Neural crest cell (in vitro differentiated cells): ENCODE measurements at regions not wholly inside any gene's neighbourhood (a gene's known extent, or its start where the extent isn't known, plus 50 kb on each side); places are given as distances from the start of the nearest gene placed in this dataset.

Source experiments
- DNase-seq: peaks from one replicate; pipeline ENCODE4 v3.0.0; 2021; ENCODE audit warnings: low read depth, mixed read lengths, low spot score
- H3K27ac Mint-ChIP-seq: one replicate; pipeline ENCODE4 v1.8.0; 2021; ENCODE audit warnings: mild to moderate bottlenecking, mixed read lengths; ENCODE audit not compliant: unreplicated experiment
- H3K27me3 Mint-ChIP-seq: 2 replicates; pipeline ENCODE4 v1.8.0; 2021; ENCODE audit warnings: low read depth, mild to moderate bottlenecking, mixed read lengths
- H3K36me3 Mint-ChIP-seq: 2 replicates; pipeline ENCODE4 v1.8.0; 2021; ENCODE audit warnings: low read depth, mild to moderate bottlenecking, mixed read lengths
- H3K4me1 Mint-ChIP-seq: 2 replicates; pipeline ENCODE4 v1.8.0; 2021; ENCODE audit warnings: mixed read lengths
- H3K4me3 Mint-ChIP-seq: one replicate; pipeline ENCODE4 v1.8.0; 2021; ENCODE audit warnings: mild to moderate bottlenecking, mixed read lengths
- H3K9me3 Mint-ChIP-seq: 2 replicates; pipeline ENCODE4 v1.8.0; 2021; ENCODE audit warnings: mixed read lengths
- TF ChIP-seq, protein P1 (sequence below): fragments of 200-600 bp; sonication (generic); conservative IDR thresholded peaks from 2 replicates; pipeline ENCODE4 v1.5.0; 2021; ENCODE audit warnings: antibody characterized with exemption, mild to moderate bottlenecking

- TF ChIP-seq, protein P1, sequence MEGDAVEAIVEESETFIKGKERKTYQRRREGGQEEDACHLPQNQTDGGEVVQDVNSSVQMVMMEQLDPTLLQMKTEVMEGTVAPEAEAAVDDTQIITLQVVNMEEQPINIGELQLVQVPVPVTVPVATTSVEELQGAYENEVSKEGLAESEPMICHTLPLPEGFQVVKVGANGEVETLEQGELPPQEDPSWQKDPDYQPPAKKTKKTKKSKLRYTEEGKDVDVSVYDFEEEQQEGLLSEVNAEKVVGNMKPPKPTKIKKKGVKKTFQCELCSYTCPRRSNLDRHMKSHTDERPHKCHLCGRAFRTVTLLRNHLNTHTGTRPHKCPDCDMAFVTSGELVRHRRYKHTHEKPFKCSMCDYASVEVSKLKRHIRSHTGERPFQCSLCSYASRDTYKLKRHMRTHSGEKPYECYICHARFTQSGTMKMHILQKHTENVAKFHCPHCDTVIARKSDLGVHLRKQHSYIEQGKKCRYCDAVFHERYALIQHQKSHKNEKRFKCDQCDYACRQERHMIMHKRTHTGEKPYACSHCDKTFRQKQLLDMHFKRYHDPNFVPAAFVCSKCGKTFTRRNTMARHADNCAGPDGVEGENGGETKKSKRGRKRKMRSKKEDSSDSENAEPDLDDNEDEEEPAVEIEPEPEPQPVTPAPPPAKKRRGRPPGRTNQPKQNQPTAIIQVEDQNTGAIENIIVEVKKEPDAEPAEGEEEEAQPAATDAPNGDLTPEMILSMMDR: no peak
- Mint-ChIP-seq H3K4me3 (no peak overlapping the region), H3K27ac (no peak overlapping the region), H3K27me3 (no peaks in the 10 kb centered on the region), H3K9me3 (no peaks in the 10 kb centered on the region), H3K4me1 (no peaks in the 10 kb centered on the region), H3K36me3 (no peaks in the 10 kb centered on the region)
- no peak for DNase-seq
Observed at GRCh38 chr4:163846008-163846407, 351.5 kb downstream of the TMA16 start.

DNA sequence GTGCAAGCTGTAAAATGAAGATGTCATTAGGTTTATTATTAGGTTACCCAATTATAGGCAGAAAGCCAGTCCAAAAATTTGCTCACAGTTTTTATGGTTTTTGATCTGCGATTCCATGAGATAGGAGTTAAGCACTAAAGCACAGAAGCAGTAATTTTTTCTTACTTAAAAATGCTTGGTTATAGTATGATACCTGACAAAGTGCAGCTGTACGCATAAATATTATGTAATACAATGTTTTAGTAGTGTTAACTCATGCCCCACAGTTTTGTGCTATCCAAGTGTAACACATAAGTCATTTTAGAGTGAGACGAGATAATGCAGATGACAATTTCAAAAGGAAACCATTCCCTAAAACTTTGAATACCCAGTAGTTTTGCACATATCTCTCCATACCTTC is 357.8 kb downstream of the TMA16 start:
- TF ChIP-seq, protein P1: no peak
- Mint-ChIP-seq H3K9me3 (no peaks in the 10 kb centered on the region), H3K27ac (no peak overlapping the region), H3K36me3 (no peaks in the 10 kb centered on the region), H3K4me3 (no peak overlapping the region), H3K4me1 (no peaks in the 10 kb centered on the region), H3K27me3 (no peaks in the 10 kb centered on the region)
- DNase-seq: no peak

DNA sequence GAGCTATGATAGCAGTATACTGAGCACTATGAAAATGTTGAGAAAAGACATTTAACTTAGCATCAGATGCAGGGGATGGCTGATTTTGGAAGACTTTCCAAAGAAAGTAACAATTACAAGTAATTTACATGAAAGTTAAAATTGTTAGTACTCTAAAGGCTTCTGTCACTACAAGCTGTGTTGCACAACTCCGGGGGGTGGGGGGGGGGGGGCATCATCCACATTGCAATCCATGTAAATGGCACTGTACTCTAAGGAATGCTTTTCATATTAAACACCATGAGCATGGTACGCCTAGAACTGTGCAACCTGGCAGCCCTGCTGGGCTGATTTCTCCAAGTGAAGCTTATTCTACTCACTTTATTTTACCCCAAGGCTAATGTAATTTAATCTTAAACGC is 363.4 kb downstream of the TMA16 start:
- Mint-ChIP-seq H3K27me3 (no peaks in the 10 kb centered on the region), H3K4me1 (no peaks in the 10 kb centered on the region), H3K27ac (no peak overlapping the region), H3K9me3 (no peaks in the 10 kb centered on the region), H3K36me3 (no peaks in the 10 kb centered on the region), H3K4me3 (no peak overlapping the region)
- DNase-seq: no peak
- TF ChIP-seq, protein P1: no peak

GRCh38 chr4:163858515-163858914 is 364.0 kb downstream of the TMA16 start:
- H3K36me3 Mint-ChIP-seq: no peaks in the 10 kb centered on the region
- H3K4me1 Mint-ChIP-seq: no peaks in the 10 kb centered on the region
- no peaks in the 10 kb centered on the region for H3K27me3 Mint-ChIP-seq
- no peak for DNase-seq
- H3K9me3 Mint-ChIP-seq: no peaks in the 10 kb centered on the region
- H3K27ac Mint-ChIP-seq: no peak overlapping the region
- TF ChIP-seq, protein P1: no peak
- no peak overlapping the region for H3K4me3 Mint-ChIP-seq

GRCh38 chr4:163863082-163863481 is 368.6 kb downstream of the TMA16 start:
- TF ChIP-seq, protein P1: no peak
- no peak overlapping the region for H3K4me3 Mint-ChIP-seq
- no peak overlapping the region for H3K27ac Mint-ChIP-seq
- no peaks in the 10 kb centered on the region for H3K9me3 Mint-ChIP-seq
- no peaks in the 10 kb centered on the region for H3K36me3 Mint-ChIP-seq
- DNase-seq: no peak
- no peaks in the 10 kb centered on the region for H3K4me1 Mint-ChIP-seq
- no peaks in the 10 kb centered on the region for H3K27me3 Mint-ChIP-seq

GRCh38 chr4:163865010-163865409 is 370.5 kb downstream of the TMA16 start:
- Mint-ChIP-seq H3K4me1 (no peaks in the 10 kb centered on the region), H3K9me3 (no peaks in the 10 kb centered on the region), H3K27me3 (no peaks in the 10 kb centered on the region), H3K4me3 (no peak overlapping the region), H3K36me3 (no peaks in the 10 kb centered on the region), H3K27ac (no peak overlapping the region)
- DNase-seq: no peak
- TF ChIP-seq, protein P1: no peak
